ENCODE measurements at regions not wholly inside any gene's neighbourhood (a gene's known extent, or its start where the extent isn't known, plus 50 kb on each side); places are given as distances from the start of the nearest gene placed in this dataset.

- TF ChIP-seq CTCF (IDR thresholded peaks at IDR 0.05), result no peak
- no peak for TF ChIP-seq ZFX (IDR thresholded peaks at IDR 0.05; ENCODE audit: borderline replicate concordance)
These were observed 588.1 kb upstream of the BRINP3 start for GRCh38 chr1:191065771-191066170.

Data from 22Rv1 (cell line).